NCI-H526 treated with DMSO at 0.1 percent for 48 hours (cell line): ENCODE measurements at regions not wholly inside any gene's neighbourhood (a gene's known extent, or its start where the extent isn't known, plus 50 kb on each side); places are given as distances from the start of the nearest gene placed in this dataset.
"Not testable (repeated sequence)": the region's sequence is repeated elsewhere in the genome, so short reads cannot be mapped to it uniquely, and the experiment has no call there.

ENCODE experiments used
- DNase-seq: peaks from one replicate; lab custom pipeline; 2025; lab: John Stamatoyannopoulos, UW

GRCh38 chr6:90719321-90720195 lies 132.7 kb upstream of the MAP3K7 start:
- DNase-seq: no peak

GRCh38 chr6:90716376-90716775 lies 129.5 kb upstream of the MAP3K7 start:
- no peak for DNase-seq

GRCh38 chr6:90715093-90715655 lies 128.3 kb upstream of the MAP3K7 start:
- no peak for DNase-seq

- DNase-seq: no peak
These were observed 127.4 kb upstream of the MAP3K7 start for GRCh38 chr6:90714319-90714718.

- DNase-seq: no peak
These were observed 125.2 kb upstream of the MAP3K7 start for GRCh38 chr6:90712114-90712513.

GRCh38 chr6:90709431-90709996 lies 122.6 kb upstream of the MAP3K7 start:
- DNase-seq: no peak

GRCh38 chr6:90708206-90708737 lies 121.4 kb upstream of the MAP3K7 start:
- no peak for DNase-seq

- DNase-seq: no peak
These were observed 120.4 kb upstream of the MAP3K7 start for GRCh38 chr6:90707246-90707645.

- DNase-seq: no peak
These were observed 116.5 kb upstream of the MAP3K7 start for GRCh38 chr6:90703336-90703735.

GRCh38 chr6:90701926-90702325 lies 115.1 kb upstream of the MAP3K7 start:
- no peak for DNase-seq

GRCh38 chr6:90701146-90701781 lies 114.4 kb upstream of the MAP3K7 start:
- DNase-seq: no peak

GRCh38 chr6:90695316-90695715 lies 108.4 kb upstream of the MAP3K7 start:
- no peak for DNase-seq

GRCh38 chr6:90694802-90695201 lies 107.9 kb upstream of the MAP3K7 start:
- no peak for DNase-seq

GRCh38 chr6:90691823-90692222 lies 105.0 kb upstream of the MAP3K7 start:
- DNase-seq: no peak

GRCh38 chr6:90689172-90689571 lies 102.3 kb upstream of the MAP3K7 start:
- DNase-seq: no peak

GRCh38 chr6:90687775-90688380 lies 101.0 kb upstream of the MAP3K7 start:
- no peak for DNase-seq

GRCh38 chr6:90681863-90682262 lies 95.0 kb upstream of the MAP3K7 start:
- no peak for DNase-seq

- no peak for DNase-seq
These were observed 91.3 kb upstream of the MAP3K7 start for GRCh38 chr6:90678049-90678779.

GRCh38 chr6:90677440-90677839 lies 90.6 kb upstream of the MAP3K7 start:
- DNase-seq: no peak

- DNase-seq: no peak
These were observed 89.8 kb upstream of the MAP3K7 start for GRCh38 chr6:90676516-90677300.

GRCh38 chr6:90675107-90675506 lies 88.2 kb upstream of the MAP3K7 start:
- not testable (repeated sequence) for DNase-seq
